ENCODE measurements at regions not wholly inside any gene's neighbourhood (a gene's known extent, or its start where the extent isn't known, plus 50 kb on each side); places are given as distances from the start of the nearest gene placed in this dataset.
A peak's percentile ranks its signal among the peaks of the same experiment; 100 is the strongest.

DNA sequence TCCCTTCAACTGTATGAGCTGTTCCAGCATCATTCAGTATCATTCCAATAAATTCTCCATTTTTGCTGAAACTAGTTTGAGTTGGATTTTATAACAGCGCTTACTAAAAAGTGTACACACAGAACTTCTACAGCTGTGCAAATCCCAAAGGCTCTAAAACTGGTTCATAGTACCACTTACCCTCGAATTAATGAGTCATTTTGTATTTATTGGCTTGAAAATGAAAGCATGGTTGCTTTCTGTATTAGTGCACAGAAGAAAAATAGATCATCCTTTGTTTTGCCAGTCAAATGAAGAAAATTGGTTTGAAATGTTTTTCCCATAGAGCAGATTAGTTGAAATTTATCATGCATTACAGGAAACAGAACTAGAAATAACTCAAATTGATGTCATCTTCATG lies 268.3 kb upstream of the CPNE8 start:
- DNase-seq (ENCODE audit: low read depth, low spot score), result peak; percentile 55
- TF ChIP-seq, protein P1, sequence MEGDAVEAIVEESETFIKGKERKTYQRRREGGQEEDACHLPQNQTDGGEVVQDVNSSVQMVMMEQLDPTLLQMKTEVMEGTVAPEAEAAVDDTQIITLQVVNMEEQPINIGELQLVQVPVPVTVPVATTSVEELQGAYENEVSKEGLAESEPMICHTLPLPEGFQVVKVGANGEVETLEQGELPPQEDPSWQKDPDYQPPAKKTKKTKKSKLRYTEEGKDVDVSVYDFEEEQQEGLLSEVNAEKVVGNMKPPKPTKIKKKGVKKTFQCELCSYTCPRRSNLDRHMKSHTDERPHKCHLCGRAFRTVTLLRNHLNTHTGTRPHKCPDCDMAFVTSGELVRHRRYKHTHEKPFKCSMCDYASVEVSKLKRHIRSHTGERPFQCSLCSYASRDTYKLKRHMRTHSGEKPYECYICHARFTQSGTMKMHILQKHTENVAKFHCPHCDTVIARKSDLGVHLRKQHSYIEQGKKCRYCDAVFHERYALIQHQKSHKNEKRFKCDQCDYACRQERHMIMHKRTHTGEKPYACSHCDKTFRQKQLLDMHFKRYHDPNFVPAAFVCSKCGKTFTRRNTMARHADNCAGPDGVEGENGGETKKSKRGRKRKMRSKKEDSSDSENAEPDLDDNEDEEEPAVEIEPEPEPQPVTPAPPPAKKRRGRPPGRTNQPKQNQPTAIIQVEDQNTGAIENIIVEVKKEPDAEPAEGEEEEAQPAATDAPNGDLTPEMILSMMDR (IDR thresholded peaks at IDR 0.05; ENCODE audit: low read depth, low read length), result no peak
- in situ Hi-C loops (cut with HindIII; ENCODE audit: low sequenced_read_pairs), result no loop called here
- no peak overlapping the region for H3K4me3 ChIP-seq (ENCODE audit: low read depth, low read length)

DNA sequence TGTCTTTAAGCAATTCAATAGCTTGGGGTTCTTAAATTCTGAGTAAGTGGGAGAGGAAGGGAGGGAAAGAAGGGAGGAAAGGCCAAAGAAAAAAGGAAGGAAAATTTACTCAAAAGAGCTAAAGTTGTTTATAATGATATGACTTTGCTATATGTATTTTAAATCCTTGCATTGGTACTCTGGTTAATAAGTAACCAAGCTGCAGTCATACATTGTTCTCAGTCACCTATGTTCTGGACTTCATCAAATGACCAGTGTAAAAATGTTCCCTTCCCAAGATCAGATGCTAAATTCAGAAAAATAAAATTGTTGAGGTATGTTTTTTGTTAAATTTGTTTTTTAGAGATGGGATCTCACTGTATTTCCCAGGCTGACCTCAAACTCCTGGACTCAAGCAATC lies 259.9 kb upstream of the CPNE8 start:
- DNase-seq (ENCODE audit: low read depth, low spot score), result no peak
- no peak overlapping the region for H3K4me3 ChIP-seq (ENCODE audit: low read depth, low read length)
- TF ChIP-seq, protein P1 (IDR thresholded peaks at IDR 0.05; ENCODE audit: low read depth, low read length), result no peak
- in situ Hi-C loops (cut with HindIII; ENCODE audit: low sequenced_read_pairs), result no loop called here

DNA sequence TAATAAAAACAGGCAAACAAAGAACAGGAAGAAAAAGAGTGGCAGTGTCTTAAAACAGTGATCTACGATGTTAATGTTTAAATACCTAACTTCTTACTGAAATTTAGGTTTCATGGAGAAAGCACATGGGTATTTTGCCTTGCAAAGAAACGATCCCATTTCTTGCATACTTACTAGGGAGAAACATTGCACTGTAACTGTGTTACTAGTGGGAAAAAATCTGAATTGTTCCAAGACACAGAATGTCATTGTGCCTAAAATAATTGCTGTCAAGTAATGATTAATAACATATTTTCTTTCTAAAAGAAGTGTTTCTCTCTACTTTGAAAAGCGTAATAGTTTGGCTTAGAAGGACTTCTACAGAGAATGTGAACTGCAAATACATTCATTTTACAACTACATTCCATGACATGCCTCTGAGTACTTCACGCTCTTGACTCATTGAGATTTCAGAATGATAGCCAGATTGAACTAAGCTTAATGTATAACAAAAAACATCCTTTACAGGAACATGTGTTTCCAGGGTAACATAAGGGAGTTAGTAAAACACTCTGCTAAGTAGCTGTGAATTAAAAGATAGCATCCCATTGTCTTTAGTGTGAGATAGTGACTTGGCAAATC lies 256.2 kb upstream of the CPNE8 start:
- DNase-seq (ENCODE audit: low read depth, low spot score), result no peak
- no peak overlapping the region for H3K4me3 ChIP-seq (ENCODE audit: low read depth, low read length)
- TF ChIP-seq, protein P1 (IDR thresholded peaks at IDR 0.05; ENCODE audit: low read depth, low read length), result no peak
- in situ Hi-C loops (cut with HindIII; ENCODE audit: low sequenced_read_pairs), result no loop called here

DNA sequence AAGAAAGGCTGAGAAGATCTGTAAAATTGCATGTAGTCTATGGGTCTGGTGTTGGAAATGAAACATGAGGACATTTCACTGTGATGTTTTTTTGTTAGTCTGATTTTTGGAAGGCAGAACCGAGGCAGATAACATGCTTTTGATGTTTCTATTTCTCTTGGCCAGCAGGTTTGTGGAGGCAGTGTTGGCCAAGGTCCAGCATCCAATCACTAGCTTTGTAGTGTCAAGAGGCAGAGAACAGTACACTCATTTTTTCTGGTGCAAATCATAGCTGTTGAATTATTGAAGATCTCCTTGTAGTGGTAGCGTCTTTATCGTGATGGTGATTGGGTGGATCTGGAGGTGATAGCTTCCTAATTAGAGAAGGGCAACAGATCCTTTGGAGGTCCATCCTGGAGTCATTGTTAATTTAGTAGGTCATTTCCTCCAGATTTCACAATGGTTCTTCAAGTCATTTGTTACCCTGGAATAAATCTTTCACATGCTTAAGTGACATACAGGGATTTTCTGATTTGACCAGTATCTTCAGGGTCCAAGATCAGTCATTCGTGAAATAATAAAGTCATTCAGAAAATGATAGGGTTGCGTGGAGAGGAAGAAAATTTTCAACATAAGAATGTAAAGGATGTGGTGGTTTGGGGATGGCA lies 252.4 kb upstream of the CPNE8 start:
- in situ Hi-C loops (cut with HindIII; ENCODE audit: low sequenced_read_pairs), result no loop called here
- DNase-seq (ENCODE audit: low read depth, low spot score), result peak; percentile 18
- no peak overlapping the region for H3K4me3 ChIP-seq (ENCODE audit: low read depth, low read length)
- TF ChIP-seq, protein P1 (IDR thresholded peaks at IDR 0.05; ENCODE audit: low read depth, low read length), result no peak

DNA sequence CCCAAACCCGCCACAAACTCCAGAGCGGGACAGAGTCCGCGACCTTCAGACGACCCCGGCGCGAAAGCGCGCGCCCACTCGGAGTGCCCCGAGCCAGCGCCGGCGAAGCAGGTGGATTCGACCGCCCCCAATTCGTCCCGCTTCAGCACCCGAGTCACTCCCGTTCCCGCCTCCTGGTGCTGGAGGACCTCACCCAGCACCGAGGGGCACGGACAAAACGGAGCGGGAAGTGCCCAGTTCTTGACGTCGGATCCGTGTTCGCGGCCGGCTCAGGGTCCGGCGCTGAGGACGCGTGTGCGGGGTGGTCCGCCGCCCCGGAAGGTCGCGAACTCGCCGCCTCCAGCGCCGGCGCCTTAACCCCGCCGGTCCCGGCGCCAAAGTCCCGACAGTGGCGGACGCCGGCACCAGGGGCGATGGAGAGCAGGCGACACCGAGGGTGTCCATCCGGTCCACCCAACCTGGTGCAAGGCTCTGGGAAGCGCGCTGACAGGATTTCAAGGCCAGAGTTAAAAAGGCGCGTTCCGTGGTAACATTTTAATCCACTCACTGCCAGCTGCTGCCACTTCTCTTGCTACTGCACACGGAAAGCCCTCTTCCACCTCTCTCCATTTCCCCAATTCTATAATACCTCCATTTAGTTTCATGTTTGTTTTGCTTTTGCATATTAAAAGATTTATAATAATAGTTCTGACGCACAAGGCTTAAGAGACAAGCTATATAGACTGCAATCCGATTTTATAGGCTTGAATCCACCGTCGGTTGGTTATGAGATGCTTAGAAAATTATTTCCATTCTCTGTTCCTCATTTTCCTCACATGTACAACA lies 240.0 kb upstream of the CPNE8 start:
- TF ChIP-seq, protein P1 (IDR thresholded peaks at IDR 0.05; ENCODE audit: low read depth, low read length), result peak; percentile 74
- peak; percentile 47 for DNase-seq (ENCODE audit: low read depth, low spot score)
- peak overlapping the region; percentile 52 for H3K4me3 ChIP-seq (ENCODE audit: low read depth, low read length)
- in situ Hi-C loops (cut with HindIII; ENCODE audit: low sequenced_read_pairs), result no loop called here

DNA sequence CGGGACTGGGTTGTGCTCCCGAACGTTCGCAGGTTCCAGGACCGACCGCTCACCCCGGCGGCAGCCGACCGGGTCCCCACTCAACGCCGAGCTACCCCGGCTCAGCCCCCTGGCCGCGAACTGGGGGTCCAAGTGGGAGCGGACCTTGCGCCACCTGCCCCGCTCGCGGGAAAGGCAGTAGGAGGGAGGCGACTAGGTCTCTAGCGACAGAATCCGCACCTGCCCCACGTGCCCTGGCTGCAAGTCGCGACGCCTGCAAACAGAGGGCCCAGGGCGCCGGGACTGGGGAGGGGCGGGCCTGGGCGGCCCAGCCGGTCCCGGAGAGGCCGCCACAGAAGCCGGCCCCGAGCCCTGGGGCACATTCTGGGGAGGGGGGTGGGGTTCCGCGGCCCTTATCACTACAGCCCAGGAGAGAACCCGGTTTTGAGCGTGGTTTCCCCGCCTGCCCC lies 239.2 kb upstream of the CPNE8 start:
- DNase-seq (ENCODE audit: low read depth, low spot score), result no peak
- TF ChIP-seq, protein P1 (IDR thresholded peaks at IDR 0.05; ENCODE audit: low read depth, low read length), result no peak
- in situ Hi-C loops (cut with HindIII; ENCODE audit: low sequenced_read_pairs), result no loop called here

More for the DNA sequence above, 239.2 kb upstream of the CPNE8 start:
- peak overlapping the region; percentile 52 for H3K4me3 ChIP-seq (ENCODE audit: low read depth, low read length)
